ENCODE measurements at regions not wholly inside any gene's neighbourhood (a gene's known extent, or its start where the extent isn't known, plus 50 kb on each side); places are given as distances from the start of the nearest gene placed in this dataset.

DNA sequence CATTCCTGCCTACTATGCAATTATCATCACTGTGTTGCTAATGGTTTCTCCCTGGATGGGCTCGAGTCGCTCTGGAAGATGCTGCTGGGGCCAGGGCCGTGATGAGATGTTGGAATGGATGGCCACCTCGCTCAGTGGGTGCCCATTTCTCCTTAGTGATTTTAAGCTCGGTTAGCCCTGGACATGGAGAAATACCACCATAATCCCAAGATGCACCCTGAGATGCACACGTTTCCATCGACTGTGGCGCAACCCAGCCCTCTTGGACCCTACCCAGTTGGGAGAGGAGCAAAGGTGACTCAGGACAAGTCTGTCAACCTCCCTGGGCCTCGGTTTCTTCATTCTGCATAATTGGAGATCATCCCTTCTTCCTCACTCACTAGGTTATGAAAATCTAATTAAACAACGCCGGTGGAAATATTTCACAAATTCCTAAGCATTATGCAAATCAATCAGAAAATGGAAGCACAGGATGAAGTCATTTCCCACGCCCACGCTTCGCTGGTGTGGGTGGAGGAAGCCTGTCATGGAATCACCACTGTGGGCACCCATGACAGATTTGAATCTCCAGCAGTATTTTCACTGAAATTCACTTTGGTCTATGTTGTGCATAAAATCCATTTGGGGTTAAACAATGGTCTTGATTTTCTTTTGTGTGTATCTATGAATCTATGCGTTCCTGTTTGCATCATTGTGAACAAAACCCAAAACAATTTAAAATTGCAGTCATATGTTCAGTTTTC lies 195.2 kb downstream of the AXIN2 start:
- no peak overlapping the region for H3K27ac ChIP-seq (ENCODE audit: low read depth, low read length)
- no peaks in the 10 kb centered on the region for H3K27me3 ChIP-seq (ENCODE audit: control insufficient read depth, insufficient read depth, low read length)
- no peak overlapping the region for H3K9ac ChIP-seq (ENCODE audit: low read length)
- H3K4me3 ChIP-seq (ENCODE audit: low read depth, low read length) = no peak overlapping the region
- H3K4me1 ChIP-seq (ENCODE audit: control insufficient read depth, insufficient read depth, low read length) = peaks cover 5% of the 10 kb centered on the region; the same call in 1 of the 2 replicates
- H3K9me3 ChIP-seq (ENCODE audit: control insufficient read depth, insufficient read depth, low read depth, low read length) = no peaks in the 10 kb centered on the region
- no peaks in the 10 kb centered on the region for H3K36me3 ChIP-seq (ENCODE audit: control insufficient read depth, insufficient read depth, low read length)

DNA sequence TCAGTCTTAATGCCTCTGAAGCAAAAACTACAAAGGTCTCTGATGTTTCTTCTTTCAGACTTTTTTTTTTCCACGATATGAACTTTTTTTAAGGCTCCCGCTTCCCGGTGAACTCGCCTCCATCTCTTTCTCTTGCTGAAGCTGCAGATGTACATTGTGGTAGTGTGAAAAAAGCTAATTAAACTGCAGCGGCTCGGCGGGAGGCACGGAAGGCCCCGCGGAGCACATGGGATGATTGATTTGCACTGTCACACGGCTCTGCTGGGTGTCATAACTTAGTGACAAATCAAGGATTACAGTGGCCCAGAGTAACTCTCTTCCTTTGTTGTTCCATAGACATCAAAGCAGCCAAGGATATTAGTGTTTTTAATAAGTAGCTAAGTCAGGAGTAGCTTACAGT lies 196.3 kb downstream of the AXIN2 start:
- Histone ChIP-seq H3K4me1 (ENCODE audit: control insufficient read depth, insufficient read depth, low read length) (no peaks in the 10 kb centered on the region; the same call in 1 of the 2 replicates), H3K27ac (ENCODE audit: low read depth, low read length) (no peak overlapping the region), H3K9me3 (ENCODE audit: control insufficient read depth, insufficient read depth, low read depth, low read length) (no peaks in the 10 kb centered on the region), H3K4me3 (ENCODE audit: low read depth, low read length) (no peak overlapping the region), H3K9ac (ENCODE audit: low read length) (no peak overlapping the region), H3K36me3 (ENCODE audit: control insufficient read depth, insufficient read depth, low read length) (no peaks in the 10 kb centered on the region), H3K27me3 (ENCODE audit: control insufficient read depth, insufficient read depth, low read length) (no peaks in the 10 kb centered on the region)

DNA sequence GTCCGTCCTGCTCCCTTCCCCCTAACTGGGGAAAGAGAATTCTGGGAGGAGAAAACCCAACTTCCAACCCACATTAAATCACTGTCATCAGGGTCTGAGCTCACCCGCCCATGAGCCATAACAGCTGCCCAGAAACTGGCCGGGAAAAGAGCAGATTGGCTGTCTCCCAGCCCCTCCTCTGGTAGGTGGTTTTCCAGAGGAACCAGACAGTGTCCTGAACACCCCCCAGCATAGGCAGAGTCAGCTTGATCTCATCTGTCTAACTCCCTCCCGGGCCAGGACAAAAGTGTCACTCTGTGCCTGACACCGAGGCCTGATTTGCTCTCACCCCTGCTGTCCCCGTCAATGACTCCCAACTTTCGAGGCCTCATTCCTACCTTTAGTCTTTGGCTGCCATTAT lies 197.0 kb downstream of the AXIN2 start:
- no peaks in the 10 kb centered on the region for H3K9me3 ChIP-seq (ENCODE audit: control insufficient read depth, insufficient read depth, low read depth, low read length)
- no peaks in the 10 kb centered on the region for H3K27me3 ChIP-seq (ENCODE audit: control insufficient read depth, insufficient read depth, low read length)
- H3K9ac ChIP-seq (ENCODE audit: low read length) = peak overlapping the region; percentile 23
- no peak overlapping the region for H3K27ac ChIP-seq (ENCODE audit: low read depth, low read length)
- H3K36me3 ChIP-seq (ENCODE audit: control insufficient read depth, insufficient read depth, low read length) = no peaks in the 10 kb centered on the region
- H3K4me1 ChIP-seq (ENCODE audit: control insufficient read depth, insufficient read depth, low read length) = no peaks in the 10 kb centered on the region; the same call in 1 of the 2 replicates
- H3K4me3 ChIP-seq (ENCODE audit: low read depth, low read length) = no peak overlapping the region

DNA sequence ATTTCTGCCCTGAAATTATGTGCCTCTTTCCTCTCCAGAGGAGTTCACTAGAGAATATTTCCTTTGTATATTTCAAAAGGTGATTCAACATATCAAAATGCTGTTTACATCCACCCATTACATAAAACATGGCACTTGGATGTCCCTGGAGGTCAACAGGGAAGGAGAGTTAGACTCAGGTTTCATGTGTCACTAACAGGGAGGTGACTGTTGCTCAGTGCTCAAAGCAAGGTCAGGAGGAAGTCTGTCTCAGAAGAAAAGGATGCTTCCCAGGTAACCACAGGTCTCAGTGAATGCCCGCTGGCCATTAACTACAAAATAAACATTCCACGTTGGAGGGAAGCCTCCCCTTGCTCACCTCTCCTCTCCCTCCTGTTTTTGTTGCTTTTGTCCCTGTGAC lies 198.6 kb downstream of the AXIN2 start:
- H3K9me3 ChIP-seq (ENCODE audit: control insufficient read depth, insufficient read depth, low read depth, low read length) = no peaks in the 10 kb centered on the region
- H3K4me3 ChIP-seq (ENCODE audit: low read depth, low read length) = no peak overlapping the region
- H3K27ac ChIP-seq (ENCODE audit: low read depth, low read length) = no peak overlapping the region

DNA sequence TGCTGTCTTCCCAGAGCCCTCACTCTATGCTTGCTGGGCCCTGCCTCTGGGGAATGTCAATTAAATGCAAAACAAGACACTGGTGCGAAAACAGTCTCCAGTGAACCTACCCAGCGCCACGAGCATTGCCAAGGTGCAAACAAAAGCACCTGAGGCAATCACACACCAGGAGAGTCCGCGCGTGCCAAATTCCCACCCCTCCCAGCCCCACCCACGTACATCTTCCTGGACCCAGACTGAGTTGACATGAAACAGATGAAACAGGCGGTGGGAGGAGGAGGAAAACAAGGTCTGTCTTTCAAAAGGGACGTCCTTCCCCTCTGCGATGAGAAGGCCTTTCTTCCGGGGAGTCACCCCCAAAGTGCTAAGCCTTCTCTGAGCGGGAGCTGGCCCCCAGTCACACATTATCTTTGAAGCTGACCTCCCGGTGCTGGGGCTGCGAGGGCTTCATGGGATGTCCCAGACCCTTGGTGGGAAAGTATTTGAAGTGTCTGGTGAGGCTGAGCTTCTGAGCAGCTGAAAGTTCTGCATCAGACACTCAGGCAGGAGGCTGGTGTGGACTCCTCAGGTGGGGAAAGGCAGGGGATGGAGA lies 200.4 kb downstream of the AXIN2 start:
- Histone ChIP-seq H3K36me3 (ENCODE audit: control insufficient read depth, insufficient read depth, low read length) (no peaks in the 10 kb centered on the region), H3K27ac (ENCODE audit: low read depth, low read length) (no peak overlapping the region), H3K27me3 (ENCODE audit: control insufficient read depth, insufficient read depth, low read length) (no peaks in the 10 kb centered on the region), H3K4me3 (ENCODE audit: low read depth, low read length) (no peak overlapping the region), H3K9me3 (ENCODE audit: control insufficient read depth, insufficient read depth, low read depth, low read length) (no peaks in the 10 kb centered on the region), H3K4me1 (ENCODE audit: control insufficient read depth, insufficient read depth, low read length) (peaks cover 6% of the 10 kb centered on the region; the same call in 1 of the 2 replicates), H3K9ac (ENCODE audit: low read length) (no peak overlapping the region)

More for the DNA sequence above, 198.6 kb downstream of the AXIN2 start:
- H3K27me3 ChIP-seq (ENCODE audit: control insufficient read depth, insufficient read depth, low read length) = no peaks in the 10 kb centered on the region
- no peaks in the 10 kb centered on the region for H3K36me3 ChIP-seq (ENCODE audit: control insufficient read depth, insufficient read depth, low read length)
- H3K4me1 ChIP-seq (ENCODE audit: control insufficient read depth, insufficient read depth, low read length) = peaks cover 6% of the 10 kb centered on the region; the same call in 1 of the 2 replicates
- no peak overlapping the region for H3K9ac ChIP-seq (ENCODE audit: low read length)

DNA sequence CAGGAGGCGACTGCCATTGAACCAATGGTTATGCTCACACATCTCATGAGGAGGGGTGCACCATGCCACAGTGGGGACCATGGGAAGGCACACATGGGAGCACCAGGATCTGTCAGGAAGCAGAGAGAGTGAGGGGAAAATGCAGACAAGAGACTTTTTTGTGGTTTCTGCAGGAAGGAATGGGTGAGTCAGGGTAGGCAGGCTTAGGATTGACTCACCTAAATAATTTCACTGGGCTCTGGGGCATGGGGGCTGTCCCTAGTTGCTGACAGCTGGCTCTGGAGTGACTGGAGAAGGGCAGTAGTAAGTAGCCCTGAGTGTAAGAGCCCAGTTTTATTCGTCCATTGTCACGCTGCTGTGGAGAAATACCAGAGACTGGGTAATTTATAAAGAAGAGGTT lies 202.4 kb downstream of the AXIN2 start:
- Histone ChIP-seq H3K4me3 (ENCODE audit: low read depth, low read length) (no peak overlapping the region), H3K36me3 (ENCODE audit: control insufficient read depth, insufficient read depth, low read length) (no peaks in the 10 kb centered on the region), H3K4me1 (ENCODE audit: control insufficient read depth, insufficient read depth, low read length) (peaks cover 6% of the 10 kb centered on the region; the same call in 1 of the 2 replicates), H3K9me3 (ENCODE audit: control insufficient read depth, insufficient read depth, low read depth, low read length) (no peaks in the 10 kb centered on the region), H3K27ac (ENCODE audit: low read depth, low read length) (no peak overlapping the region), H3K9ac (ENCODE audit: low read length) (no peak overlapping the region), H3K27me3 (ENCODE audit: control insufficient read depth, insufficient read depth, low read length) (no peaks in the 10 kb centered on the region)

DNA sequence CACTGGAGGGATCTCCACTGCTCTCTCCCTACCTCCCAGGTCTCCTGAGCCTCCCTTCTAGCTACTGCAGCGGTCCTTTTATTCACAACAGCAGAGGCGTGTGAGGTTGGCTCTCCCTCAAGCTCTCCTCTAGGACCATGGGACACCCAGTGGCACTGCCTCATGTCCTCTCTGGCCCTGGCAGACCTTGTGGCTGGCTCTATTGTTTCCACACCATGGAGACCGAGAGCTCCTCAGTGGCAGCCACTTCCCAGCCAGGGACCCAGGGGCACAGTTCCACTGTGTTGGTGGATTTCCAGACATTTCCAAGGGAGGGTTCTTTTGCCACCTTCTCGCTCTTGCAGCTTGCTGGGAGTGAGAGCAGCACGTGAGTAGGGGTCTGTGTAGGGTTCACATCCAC lies 204.9 kb downstream of the AXIN2 start:
- no peak overlapping the region for H3K4me3 ChIP-seq (ENCODE audit: low read depth, low read length)
- H3K27ac ChIP-seq (ENCODE audit: low read depth, low read length) = no peak overlapping the region
- peaks cover 6% of the 10 kb centered on the region; the same call in 1 of the 2 replicates for H3K4me1 ChIP-seq (ENCODE audit: control insufficient read depth, insufficient read depth, low read length)
- H3K9ac ChIP-seq (ENCODE audit: low read length) = no peak overlapping the region
- no peaks in the 10 kb centered on the region for H3K36me3 ChIP-seq (ENCODE audit: control insufficient read depth, insufficient read depth, low read length)
- H3K27me3 ChIP-seq (ENCODE audit: control insufficient read depth, insufficient read depth, low read length) = no peaks in the 10 kb centered on the region
- no peaks in the 10 kb centered on the region for H3K9me3 ChIP-seq (ENCODE audit: control insufficient read depth, insufficient read depth, low read depth, low read length)

DNA sequence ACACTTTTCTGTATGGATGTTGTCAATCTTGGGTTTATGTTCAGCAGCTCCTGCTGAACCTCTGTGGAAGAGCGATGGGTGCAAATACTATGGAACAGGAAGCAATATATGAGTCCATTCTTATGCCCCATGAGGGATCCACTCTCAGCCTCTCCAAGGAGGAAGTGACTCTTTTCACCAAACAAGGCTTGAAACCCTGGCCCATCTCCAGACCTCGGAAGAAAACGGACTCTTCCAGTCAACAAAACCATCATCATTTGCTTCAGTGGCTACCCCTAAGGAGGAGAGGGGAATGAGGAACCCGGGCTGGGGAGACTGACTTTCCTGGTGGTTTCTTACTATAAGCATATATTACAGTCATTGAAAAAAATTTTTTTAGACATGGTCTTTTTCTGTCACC lies 206.2 kb downstream of the AXIN2 start:
- peaks cover 6% of the 10 kb centered on the region; the same call in 1 of the 2 replicates for H3K4me1 ChIP-seq (ENCODE audit: control insufficient read depth, insufficient read depth, low read length)
- no peak overlapping the region for H3K4me3 ChIP-seq (ENCODE audit: low read depth, low read length)
- no peaks in the 10 kb centered on the region for H3K27me3 ChIP-seq (ENCODE audit: control insufficient read depth, insufficient read depth, low read length)
- no peaks in the 10 kb centered on the region for H3K36me3 ChIP-seq (ENCODE audit: control insufficient read depth, insufficient read depth, low read length)
- no peak overlapping the region for H3K9ac ChIP-seq (ENCODE audit: low read length)
- no peaks in the 10 kb centered on the region for H3K9me3 ChIP-seq (ENCODE audit: control insufficient read depth, insufficient read depth, low read depth, low read length)
- H3K27ac ChIP-seq (ENCODE audit: low read depth, low read length) = no peak overlapping the region

DNA sequence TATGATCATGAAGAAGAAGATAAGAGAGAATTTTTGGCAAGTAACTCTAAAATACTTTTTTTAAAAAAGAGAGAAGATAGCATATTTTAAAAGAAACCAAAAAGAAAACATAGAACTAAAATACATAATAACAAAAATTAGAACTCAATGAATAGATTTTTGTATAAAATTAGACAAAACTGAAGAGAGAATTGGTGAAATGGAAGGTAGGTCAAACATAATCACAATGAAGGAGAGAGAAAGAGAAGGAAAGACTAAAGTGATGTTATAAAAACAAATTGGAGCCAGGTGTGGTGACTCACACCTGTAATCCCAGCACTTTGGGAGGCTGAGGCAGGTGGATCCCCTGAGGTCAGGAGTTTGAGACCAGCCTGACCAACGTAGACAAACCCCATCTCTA lies 211.5 kb downstream of the AXIN2 start:
- H3K4me1 ChIP-seq (ENCODE audit: control insufficient read depth, insufficient read depth, low read length) = no peaks in the 10 kb centered on the region; the same call in 1 of the 2 replicates
- H3K9me3 ChIP-seq (ENCODE audit: control insufficient read depth, insufficient read depth, low read depth, low read length) = 0 out of 2 replicates have a peak, but pooled peaks cover 2% of the 10 kb centered on the region
- no peak overlapping the region for H3K9ac ChIP-seq (ENCODE audit: low read length)

DNA sequence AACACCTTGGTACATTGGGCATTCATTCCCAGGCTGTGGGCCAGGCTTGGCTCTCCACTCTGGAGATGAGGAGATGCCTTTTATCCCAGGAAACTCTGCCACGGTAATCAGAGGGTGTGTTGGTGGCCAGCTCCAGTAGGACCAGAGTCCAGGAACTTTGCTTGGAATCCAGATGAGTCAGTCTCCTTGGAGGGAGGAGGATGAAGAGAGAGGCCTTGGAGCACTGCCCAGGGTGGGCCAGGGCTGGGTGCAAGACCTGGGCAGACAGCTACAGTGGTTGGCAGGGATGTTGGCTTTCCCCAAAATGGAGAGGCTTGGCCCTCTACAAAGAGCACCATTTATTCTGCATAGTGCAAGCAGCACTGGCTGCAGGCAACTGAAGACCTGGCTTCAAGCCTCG lies 209.0 kb downstream of the RGS9 start:
- Histone ChIP-seq H3K27me3 (ENCODE audit: control insufficient read depth, insufficient read depth, low read length) (no peaks in the 10 kb centered on the region), H3K4me3 (ENCODE audit: low read depth, low read length) (no peak overlapping the region), H3K27ac (ENCODE audit: low read depth, low read length) (no peak overlapping the region), H3K4me1 (ENCODE audit: control insufficient read depth, insufficient read depth, low read length) (no peaks in the 10 kb centered on the region; the same call in 1 of the 2 replicates), H3K9ac (ENCODE audit: low read length) (no peak overlapping the region), H3K36me3 (ENCODE audit: control insufficient read depth, insufficient read depth, low read length) (no peaks in the 10 kb centered on the region), H3K9me3 (ENCODE audit: control insufficient read depth, insufficient read depth, low read depth, low read length) (peaks cover 5% of the 10 kb centered on the region; the same call in 1 of the 2 replicates)

More for the DNA sequence above, 211.5 kb downstream of the AXIN2 start:
- Histone ChIP-seq H3K36me3 (ENCODE audit: control insufficient read depth, insufficient read depth, low read length) (no peaks in the 10 kb centered on the region), H3K27me3 (ENCODE audit: control insufficient read depth, insufficient read depth, low read length) (no peaks in the 10 kb centered on the region), H3K4me3 (ENCODE audit: low read depth, low read length) (no peak overlapping the region), H3K27ac (ENCODE audit: low read depth, low read length) (no peak overlapping the region)

DNA sequence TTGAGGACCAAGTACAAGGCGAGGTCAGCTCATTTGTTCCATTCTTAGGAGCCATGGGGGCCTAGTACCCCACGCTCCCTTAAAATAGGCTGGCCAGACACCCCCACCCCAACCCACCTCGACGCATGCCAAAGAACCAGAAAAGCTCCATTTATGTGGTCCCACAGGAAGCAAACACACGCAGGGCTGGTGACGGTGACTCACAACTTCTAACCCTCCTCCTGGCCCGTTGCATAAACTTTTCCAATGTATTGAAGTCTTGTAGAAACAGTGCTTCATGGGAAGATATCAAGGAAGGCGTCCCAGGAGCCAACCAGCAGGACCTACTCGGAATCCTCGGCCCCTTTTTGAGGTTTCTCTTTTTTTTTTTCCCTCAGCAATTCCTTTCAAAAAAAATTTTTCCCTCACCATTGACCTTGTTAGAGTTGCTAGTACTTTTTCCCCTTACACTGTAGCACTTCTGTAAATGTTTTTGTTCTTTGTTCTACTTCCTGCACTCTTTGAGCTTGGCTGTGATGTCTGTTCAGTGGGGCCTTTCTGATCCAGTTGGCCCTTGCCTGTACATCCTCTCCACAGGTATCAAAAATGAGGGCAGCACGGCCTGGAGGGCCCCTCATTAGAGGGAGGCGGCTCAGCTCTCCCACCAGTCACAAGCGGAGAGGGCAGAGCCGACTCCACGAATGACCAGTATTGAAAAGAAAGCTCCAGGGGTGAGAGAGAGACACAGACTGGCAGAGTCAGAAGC lies 208.3 kb downstream of the RGS9 start:
- Histone ChIP-seq H3K9ac (ENCODE audit: low read length) (no peak overlapping the region), H3K27ac (ENCODE audit: low read depth, low read length) (no peak overlapping the region), H3K9me3 (ENCODE audit: control insufficient read depth, insufficient read depth, low read depth, low read length) (peaks cover 9% of the 10 kb centered on the region), H3K4me1 (ENCODE audit: control insufficient read depth, insufficient read depth, low read length) (no peaks in the 10 kb centered on the region; the same call in 1 of the 2 replicates), H3K27me3 (ENCODE audit: control insufficient read depth, insufficient read depth, low read length) (no peaks in the 10 kb centered on the region), H3K36me3 (ENCODE audit: control insufficient read depth, insufficient read depth, low read length) (no peaks in the 10 kb centered on the region), H3K4me3 (ENCODE audit: low read depth, low read length) (no peak overlapping the region)
